GM23338 (cell line): ENCODE measurements at regions not wholly inside any gene's neighbourhood (a gene's known extent, or its start where the extent isn't known, plus 50 kb on each side); places are given as distances from the start of the nearest gene placed in this dataset.

ENCODE experiments used
- CREB1 ChIP-seq: fragments of 250-450 bp; sonication (Bioruptor Pico); IDR thresholded peaks from 2 replicates; pipeline ENCODE4 v1.5.0; 2020; ENCODE audit warnings: low read depth, mild to moderate bottlenecking, moderate library complexity
- CTCF ChIP-seq, 2 experiments: fragments of 200-600 bp in 1 of 2; sonication (generic) in 1 of 2; conservative IDR thresholded peaks; 2 replicates each; pipeline versions ENCODE4 v1.5.1 to v1.6.1; 2016 to 2017; ENCODE audit warnings: antibody characterized with exemption in 2 of 2, low read depth in 2 of 2, mild to moderate bottlenecking in 2 of 2, moderate library complexity in 1 of 2
- EZH2 ChIP-seq: fragments of 200-600 bp; sonication (generic); IDR thresholded peaks from one replicate; pipeline ENCODE4 v1.8.0; 2017; ENCODE audit warnings: antibody characterized with exemption, mild to moderate bottlenecking, low read depth; ENCODE audit not compliant: unreplicated experiment
- EZH2phosphoT487 ChIP-seq: fragments of 200-600 bp; sonication (generic); IDR thresholded peaks from one replicate; pipeline ENCODE4 v1.8.1; 2018; ENCODE audit warnings: antibody characterized with exemption; ENCODE audit not compliant: unreplicated experiment
- JUNB ChIP-seq: IDR thresholded peaks from one replicate; pipeline ENCODE4 v1.6.1; 2016; ENCODE audit warnings: antibody characterized with exemption; ENCODE audit not compliant: unreplicated experiment
- NANOG ChIP-seq: IDR thresholded peaks from 2 replicates; pipeline ENCODE4 v1.6.1; 2016; ENCODE audit warnings: antibody characterized with exemption, borderline replicate concordance
- STAT1 ChIP-seq: IDR thresholded peaks from one replicate; pipeline ENCODE4 v1.6.1; 2016; ENCODE audit warnings: antibody characterized with exemption; ENCODE audit not compliant: unreplicated experiment
- ZNF114 ChIP-seq: fragments of 250-450 bp; sonication (Bioruptor Pico); IDR thresholded peaks from 2 replicates; pipeline ENCODE4 v1.5.0; 2020; ENCODE audit warnings: mild to moderate bottlenecking, moderate library complexity
- ZNF331 ChIP-seq: fragments of 250-450 bp; sonication (Bioruptor Pico); IDR thresholded peaks from 2 replicates; pipeline ENCODE4 v1.5.0; 2020; ENCODE audit warnings: low read depth, mild to moderate bottlenecking, moderate library complexity
- TF ChIP-seq, protein P1 (sequence below): fragments of 250-450 bp; sonication (Bioruptor Pico); IDR thresholded peaks from 2 replicates; pipeline ENCODE4 v1.5.0; 2020; ENCODE audit warnings: mild to moderate bottlenecking, moderate library complexity
- TF ChIP-seq, protein P2 (sequence below): IDR thresholded peaks from 2 replicates; pipeline ENCODE4 v1.6.1; 2016; ENCODE audit warnings: antibody characterized with exemption

DNA sequence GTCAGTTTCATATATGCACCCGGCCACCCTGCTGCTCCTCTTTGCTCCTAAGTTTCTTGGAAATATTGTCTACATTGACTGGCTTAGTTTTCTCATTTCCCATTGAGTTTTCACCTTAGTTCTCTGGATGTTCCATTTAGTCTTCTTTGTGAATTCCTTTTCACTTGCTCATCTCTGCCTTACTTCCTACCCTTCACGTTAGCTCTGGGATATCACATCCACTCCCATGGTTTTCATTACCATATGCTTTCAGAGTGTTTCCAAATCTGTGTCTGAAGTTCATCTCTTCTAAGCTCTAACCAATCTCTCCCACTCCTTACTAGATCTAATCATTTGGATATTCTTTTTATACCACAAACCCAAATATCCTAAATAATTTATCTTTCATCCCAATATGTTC lies 226.4 kb downstream of the FAM76B start (continued):
- TF ChIP-seq, protein P1, sequence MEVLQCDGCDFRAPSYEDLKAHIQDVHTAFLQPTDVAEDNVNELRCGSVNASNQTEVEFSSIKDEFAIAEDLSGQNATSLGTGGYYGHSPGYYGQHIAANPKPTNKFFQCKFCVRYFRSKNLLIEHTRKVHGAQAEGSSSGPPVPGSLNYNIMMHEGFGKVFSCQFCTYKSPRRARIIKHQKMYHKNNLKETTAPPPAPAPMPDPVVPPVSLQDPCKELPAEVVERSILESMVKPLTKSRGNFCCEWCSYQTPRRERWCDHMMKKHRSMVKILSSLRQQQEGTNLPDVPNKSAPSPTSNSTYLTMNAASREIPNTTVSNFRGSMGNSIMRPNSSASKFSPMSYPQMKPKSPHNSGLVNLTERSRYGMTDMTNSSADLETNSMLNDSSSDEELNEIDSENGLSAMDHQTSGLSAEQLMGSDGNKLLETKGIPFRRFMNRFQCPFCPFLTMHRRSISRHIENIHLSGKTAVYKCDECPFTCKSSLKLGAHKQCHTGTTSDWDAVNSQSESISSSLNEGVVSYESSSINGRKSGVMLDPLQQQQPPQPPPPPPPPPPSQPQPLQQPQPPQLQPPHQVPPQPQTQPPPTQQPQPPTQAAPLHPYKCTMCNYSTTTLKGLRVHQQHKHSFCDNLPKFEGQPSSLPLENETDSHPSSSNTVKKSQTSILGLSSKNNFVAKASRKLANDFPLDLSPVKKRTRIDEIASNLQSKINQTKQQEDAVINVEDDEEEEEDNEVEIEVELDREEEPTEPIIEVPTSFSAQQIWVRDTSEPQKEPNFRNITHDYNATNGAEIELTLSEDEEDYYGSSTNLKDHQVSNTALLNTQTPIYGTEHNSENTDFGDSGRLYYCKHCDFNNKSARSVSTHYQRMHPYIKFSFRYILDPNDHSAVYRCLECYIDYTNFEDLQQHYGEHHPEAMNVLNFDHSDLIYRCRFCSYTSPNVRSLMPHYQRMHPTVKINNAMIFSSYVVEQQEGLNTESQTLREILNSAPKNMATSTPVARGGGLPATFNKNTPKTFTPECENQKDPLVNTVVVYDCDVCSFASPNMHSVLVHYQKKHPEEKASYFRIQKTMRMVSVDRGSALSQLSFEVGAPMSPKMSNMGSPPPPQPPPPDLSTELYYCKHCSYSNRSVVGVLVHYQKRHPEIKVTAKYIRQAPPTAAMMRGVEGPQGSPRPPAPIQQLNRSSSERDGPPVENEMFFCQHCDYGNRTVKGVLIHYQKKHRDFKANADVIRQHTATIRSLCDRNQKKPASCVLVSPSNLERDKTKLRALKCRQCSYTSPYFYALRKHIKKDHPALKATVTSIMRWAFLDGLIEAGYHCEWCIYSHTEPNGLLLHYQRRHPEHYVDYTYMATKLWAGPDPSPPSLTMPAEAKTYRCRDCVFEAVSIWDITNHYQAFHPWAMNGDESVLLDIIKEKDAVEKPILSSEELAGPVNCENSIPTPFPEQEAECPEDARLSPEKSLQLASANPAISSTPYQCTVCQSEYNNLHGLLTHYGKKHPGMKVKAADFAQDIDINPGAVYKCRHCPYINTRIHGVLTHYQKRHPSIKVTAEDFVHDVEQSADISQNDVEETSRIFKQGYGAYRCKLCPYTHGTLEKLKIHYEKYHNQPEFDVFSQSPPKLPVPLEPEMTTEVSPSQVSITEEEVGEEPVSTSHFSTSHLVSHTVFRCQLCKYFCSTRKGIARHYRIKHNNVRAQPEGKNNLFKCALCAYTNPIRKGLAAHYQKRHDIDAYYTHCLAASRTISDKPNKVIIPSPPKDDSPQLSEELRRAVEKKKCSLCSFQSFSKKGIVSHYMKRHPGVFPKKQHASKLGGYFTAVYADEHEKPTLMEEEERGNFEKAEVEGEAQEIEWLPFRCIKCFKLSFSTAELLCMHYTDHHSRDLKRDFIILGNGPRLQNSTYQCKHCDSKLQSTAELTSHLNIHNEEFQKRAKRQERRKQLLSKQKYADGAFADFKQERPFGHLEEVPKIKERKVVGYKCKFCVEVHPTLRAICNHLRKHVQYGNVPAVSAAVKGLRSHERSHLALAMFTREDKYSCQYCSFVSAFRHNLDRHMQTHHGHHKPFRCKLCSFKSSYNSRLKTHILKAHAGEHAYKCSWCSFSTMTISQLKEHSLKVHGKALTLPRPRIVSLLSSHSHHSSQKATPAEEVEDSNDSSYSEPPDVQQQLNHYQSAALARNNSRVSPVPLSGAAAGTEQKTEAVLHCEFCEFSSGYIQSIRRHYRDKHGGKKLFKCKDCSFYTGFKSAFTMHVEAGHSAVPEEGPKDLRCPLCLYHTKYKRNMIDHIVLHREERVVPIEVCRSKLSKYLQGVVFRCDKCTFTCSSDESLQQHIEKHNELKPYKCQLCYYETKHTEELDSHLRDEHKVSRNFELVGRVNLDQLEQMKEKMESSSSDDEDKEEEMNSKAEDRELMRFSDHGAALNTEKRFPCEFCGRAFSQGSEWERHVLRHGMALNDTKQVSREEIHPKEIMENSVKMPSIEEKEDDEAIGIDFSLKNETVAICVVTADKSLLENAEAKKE (CRISPR knock-in tag), result no peak
- TF ChIP-seq EZH2 (no peak), NANOG (no peak), EZH2phosphoT487 (no peak), ZNF331 (CRISPR knock-in tag) (no peak), CTCF (conservative IDR thresholded peaks at IDR 0.05; ENCODE audit: low read depth in 2 of 2) (no peak), ZNF114 (CRISPR knock-in tag) (no peak), CREB1 (CRISPR knock-in tag) (no peak), STAT1 (no peak), JUNB (no peak)
- TF ChIP-seq, protein P2, sequence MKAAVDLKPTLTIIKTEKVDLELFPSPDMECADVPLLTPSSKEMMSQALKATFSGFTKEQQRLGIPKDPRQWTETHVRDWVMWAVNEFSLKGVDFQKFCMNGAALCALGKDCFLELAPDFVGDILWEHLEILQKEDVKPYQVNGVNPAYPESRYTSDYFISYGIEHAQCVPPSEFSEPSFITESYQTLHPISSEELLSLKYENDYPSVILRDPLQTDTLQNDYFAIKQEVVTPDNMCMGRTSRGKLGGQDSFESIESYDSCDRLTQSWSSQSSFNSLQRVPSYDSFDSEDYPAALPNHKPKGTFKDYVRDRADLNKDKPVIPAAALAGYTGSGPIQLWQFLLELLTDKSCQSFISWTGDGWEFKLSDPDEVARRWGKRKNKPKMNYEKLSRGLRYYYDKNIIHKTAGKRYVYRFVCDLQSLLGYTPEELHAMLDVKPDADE, result no peak
